ENCODE measurements at regions not wholly inside any gene's neighbourhood (a gene's known extent, or its start where the extent isn't known, plus 50 kb on each side); places are given as distances from the start of the nearest gene placed in this dataset.

DNA sequence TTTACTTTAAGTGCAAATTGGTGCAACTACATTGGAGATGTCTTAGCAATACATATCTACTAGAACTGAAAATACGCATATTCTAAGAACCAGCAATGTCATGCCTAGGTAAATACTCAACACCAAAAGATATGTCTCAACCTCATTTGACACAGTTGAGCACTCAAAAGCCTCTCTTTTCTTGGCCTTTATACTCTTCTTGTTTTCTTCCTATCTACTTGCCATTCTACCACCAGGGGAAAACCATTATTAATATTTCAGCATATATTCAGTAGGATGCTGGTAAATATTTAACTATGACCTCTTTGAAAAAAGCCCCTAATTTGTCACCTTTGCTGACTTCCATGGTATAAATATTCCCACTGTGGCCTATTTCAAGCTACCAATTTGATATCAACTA, 443.8 kb downstream of the LRRC70 start:
- TF ChIP-seq, protein P1, sequence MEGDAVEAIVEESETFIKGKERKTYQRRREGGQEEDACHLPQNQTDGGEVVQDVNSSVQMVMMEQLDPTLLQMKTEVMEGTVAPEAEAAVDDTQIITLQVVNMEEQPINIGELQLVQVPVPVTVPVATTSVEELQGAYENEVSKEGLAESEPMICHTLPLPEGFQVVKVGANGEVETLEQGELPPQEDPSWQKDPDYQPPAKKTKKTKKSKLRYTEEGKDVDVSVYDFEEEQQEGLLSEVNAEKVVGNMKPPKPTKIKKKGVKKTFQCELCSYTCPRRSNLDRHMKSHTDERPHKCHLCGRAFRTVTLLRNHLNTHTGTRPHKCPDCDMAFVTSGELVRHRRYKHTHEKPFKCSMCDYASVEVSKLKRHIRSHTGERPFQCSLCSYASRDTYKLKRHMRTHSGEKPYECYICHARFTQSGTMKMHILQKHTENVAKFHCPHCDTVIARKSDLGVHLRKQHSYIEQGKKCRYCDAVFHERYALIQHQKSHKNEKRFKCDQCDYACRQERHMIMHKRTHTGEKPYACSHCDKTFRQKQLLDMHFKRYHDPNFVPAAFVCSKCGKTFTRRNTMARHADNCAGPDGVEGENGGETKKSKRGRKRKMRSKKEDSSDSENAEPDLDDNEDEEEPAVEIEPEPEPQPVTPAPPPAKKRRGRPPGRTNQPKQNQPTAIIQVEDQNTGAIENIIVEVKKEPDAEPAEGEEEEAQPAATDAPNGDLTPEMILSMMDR (conservative IDR thresholded peaks at IDR 0.05; ENCODE audit: low read length), result no peak
- TF ChIP-seq EZH2phosphoT487 (IDR thresholded peaks at IDR 0.05; ENCODE audit: borderline replicate concordance, low read depth, low read length), result no peak
